Ishikawa (cell line): ENCODE measurements at regions not wholly inside any gene's neighbourhood (a gene's known extent, or its start where the extent isn't known, plus 50 kb on each side); places are given as distances from the start of the nearest gene placed in this dataset.

Source experiments
- CEBPB ChIP-seq: IDR thresholded peaks from 2 replicates; pipeline ENCODE4 v1.6.1; 2012
- CREB1 ChIP-seq: IDR thresholded peaks from 2 replicates; pipeline ENCODE4 v1.6.1; 2012; ENCODE audit warnings: low read depth
- EGR1 ChIP-seq: IDR thresholded peaks from 2 replicates; pipeline ENCODE4 v1.6.1; 2012
- EP300 ChIP-seq: IDR thresholded peaks from 2 replicates; pipeline ENCODE4 v1.6.1; 2012; ENCODE audit warnings: borderline replicate concordance
- FOXM1 ChIP-seq: IDR thresholded peaks from 2 replicates; pipeline ENCODE4 v1.6.1; 2012; ENCODE audit warnings: low read depth, borderline replicate concordance
- NFIC ChIP-seq: IDR thresholded peaks from 2 replicates; pipeline ENCODE4 v1.6.1; 2012
- RAD21 ChIP-seq: IDR thresholded peaks from 2 replicates; pipeline ENCODE4 v1.6.1; 2012; ENCODE audit warnings: low read depth
- TAF1 ChIP-seq: IDR thresholded peaks from 2 replicates; pipeline ENCODE4 v1.6.1; 2012; ENCODE audit warnings: low read depth, mild to moderate bottlenecking
- TCF12 ChIP-seq: IDR thresholded peaks from 2 replicates; pipeline ENCODE4 v1.6.1; 2012; ENCODE audit warnings: low read depth
- TEAD4 ChIP-seq: IDR thresholded peaks from 2 replicates; pipeline ENCODE4 v1.6.1; 2012
- YY1 ChIP-seq: IDR thresholded peaks from 2 replicates; pipeline ENCODE4 v1.6.1; 2012; ENCODE audit warnings: low read depth
- ZBTB7A ChIP-seq: IDR thresholded peaks from 2 replicates; pipeline ENCODE4 v1.6.1; 2012; ENCODE audit warnings: low read depth
- TF ChIP-seq, protein P1 (sequence below): IDR thresholded peaks from 2 replicates; pipeline ENCODE4 v1.6.1; 2012
- TF ChIP-seq, protein P2 (sequence below): IDR thresholded peaks from 2 replicates; pipeline ENCODE4 v1.6.1; 2012
- TF ChIP-seq, protein P3 (sequence below): IDR thresholded peaks from 2 replicates; pipeline ENCODE4 v1.6.1; 2012; ENCODE audit warnings: low read depth, mild to moderate bottlenecking

DNA sequence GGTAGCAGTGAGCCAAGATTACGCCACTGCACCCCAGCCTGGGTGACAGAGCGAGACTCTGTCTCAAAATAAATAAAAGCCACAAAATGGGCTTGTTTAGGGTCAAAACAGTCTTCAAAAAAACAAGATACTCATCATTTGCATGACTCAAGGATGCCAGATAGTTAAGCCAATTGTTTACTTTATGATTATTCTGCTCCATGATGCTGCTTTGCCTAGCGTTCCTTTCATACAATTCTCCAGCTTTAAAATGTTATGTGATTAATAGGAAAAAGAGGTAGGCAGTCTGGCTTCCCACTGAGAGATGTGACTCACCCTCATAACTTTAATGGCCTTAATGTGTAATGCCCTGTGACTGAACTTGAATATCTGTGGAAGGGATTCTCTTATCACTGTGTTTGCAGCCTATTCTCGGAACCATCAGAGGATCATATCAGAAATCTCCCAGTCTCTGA lies 364.6 kb upstream of the TRPC7 start:
- TF ChIP-seq, protein P1, sequence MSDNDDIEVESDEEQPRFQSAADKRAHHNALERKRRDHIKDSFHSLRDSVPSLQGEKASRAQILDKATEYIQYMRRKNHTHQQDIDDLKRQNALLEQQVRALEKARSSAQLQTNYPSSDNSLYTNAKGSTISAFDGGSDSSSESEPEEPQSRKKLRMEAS, result no peak
- no peak for TF ChIP-seq TAF1
- no peak for TF ChIP-seq FOXM1
- TF ChIP-seq, protein P2, sequence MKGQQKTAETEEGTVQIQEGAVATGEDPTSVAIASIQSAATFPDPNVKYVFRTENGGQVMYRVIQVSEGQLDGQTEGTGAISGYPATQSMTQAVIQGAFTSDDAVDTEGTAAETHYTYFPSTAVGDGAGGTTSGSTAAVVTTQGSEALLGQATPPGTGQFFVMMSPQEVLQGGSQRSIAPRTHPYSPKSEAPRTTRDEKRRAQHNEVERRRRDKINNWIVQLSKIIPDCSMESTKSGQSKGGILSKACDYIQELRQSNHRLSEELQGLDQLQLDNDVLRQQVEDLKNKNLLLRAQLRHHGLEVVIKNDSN, result no peak
- TF ChIP-seq, protein P3, sequence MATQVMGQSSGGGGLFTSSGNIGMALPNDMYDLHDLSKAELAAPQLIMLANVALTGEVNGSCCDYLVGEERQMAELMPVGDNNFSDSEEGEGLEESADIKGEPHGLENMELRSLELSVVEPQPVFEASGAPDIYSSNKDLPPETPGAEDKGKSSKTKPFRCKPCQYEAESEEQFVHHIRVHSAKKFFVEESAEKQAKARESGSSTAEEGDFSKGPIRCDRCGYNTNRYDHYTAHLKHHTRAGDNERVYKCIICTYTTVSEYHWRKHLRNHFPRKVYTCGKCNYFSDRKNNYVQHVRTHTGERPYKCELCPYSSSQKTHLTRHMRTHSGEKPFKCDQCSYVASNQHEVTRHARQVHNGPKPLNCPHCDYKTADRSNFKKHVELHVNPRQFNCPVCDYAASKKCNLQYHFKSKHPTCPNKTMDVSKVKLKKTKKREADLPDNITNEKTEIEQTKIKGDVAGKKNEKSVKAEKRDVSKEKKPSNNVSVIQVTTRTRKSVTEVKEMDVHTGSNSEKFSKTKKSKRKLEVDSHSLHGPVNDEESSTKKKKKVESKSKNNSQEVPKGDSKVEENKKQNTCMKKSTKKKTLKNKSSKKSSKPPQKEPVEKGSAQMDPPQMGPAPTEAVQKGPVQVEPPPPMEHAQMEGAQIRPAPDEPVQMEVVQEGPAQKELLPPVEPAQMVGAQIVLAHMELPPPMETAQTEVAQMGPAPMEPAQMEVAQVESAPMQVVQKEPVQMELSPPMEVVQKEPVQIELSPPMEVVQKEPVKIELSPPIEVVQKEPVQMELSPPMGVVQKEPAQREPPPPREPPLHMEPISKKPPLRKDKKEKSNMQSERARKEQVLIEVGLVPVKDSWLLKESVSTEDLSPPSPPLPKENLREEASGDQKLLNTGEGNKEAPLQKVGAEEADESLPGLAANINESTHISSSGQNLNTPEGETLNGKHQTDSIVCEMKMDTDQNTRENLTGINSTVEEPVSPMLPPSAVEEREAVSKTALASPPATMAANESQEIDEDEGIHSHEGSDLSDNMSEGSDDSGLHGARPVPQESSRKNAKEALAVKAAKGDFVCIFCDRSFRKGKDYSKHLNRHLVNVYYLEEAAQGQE, result no peak
- TF ChIP-seq RAD21, result no peak
- no peak for TF ChIP-seq CREB1
- no peak for TF ChIP-seq TCF12
- TF ChIP-seq YY1, result no peak
- no peak for TF ChIP-seq ZBTB7A

DNA sequence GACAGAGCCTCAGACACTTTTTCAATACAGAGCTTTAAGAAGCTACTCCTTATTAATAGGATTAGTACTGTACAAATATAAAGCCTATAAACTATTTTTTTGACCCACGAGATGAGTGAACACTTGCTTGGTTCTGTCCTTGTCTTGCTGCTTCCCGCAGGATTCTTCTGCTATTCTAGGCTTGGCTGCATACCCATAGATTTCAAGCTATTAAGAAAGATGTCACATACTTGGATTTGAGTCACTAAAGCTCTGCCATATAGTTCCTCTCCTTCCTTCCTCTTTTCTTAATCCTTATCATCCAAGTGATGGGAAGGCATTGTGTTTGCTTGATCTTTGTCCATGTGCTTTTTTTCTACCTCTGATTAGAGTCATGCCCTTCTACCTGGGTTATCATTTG lies 361.2 kb upstream of the TRPC7 start:
- TF ChIP-seq CEBPB (no peak), TAF1 (no peak), TCF12 (no peak), EGR1 (no peak), EP300 (no peak), FOXM1 (no peak), RAD21 (no peak), ZBTB7A (no peak), YY1 (no peak), TEAD4 (no peak), NFIC (no peak), CREB1 (no peak)
- TF ChIP-seq, protein P3, result no peak
- TF ChIP-seq, protein P2, result no peak
- TF ChIP-seq, protein P1, result no peak

DNA sequence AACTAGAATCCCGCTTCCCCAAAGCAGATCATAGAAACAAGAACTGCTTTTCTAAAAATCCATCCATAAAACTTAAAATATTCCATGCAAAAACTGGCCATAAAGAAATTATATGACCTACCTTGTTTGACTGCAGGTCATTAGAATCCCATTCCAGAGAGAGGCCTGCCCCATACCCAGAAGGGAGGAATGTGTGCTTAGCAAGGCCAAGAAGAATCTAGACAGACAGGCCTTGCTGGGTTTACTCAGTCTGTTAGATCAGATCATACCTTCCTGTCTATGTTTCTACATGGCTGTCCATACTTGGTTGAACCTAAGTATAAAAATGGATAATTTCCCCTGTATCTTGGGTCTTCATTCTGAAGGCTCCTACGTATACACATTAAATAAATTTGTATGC lies 358.8 kb upstream of the TRPC7 start:
- TF ChIP-seq CREB1 (no peak), EGR1 (no peak), RAD21 (no peak), TEAD4 (no peak), EP300 (no peak), YY1 (no peak), ZBTB7A (no peak), TAF1 (no peak), NFIC (no peak), CEBPB (no peak), TCF12 (no peak), FOXM1 (no peak)
- TF ChIP-seq, protein P1, result no peak
- TF ChIP-seq, protein P3, result no peak
- TF ChIP-seq, protein P2, result no peak

DNA sequence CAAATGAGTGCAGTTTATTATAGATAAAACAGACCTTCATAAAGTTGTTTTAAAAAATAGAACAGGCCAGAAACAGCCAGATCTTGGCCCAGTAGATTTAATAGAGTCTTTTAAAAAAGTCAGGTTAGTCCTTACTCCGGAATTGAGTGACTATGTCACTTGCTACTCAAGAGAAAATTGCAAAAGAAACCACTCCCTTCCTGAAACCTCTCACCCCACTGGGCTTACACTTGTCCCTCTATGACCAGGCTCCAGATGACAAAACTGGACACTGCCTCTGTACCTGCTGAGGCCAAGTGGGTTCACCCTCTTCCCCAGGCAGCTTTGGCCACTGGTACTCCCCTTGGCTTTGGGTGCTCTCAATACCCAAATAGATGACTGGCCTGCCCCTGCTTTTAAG lies 357.2 kb upstream of the TRPC7 start:
- TF ChIP-seq EP300 (no peak), CREB1 (no peak), FOXM1 (no peak), CEBPB (no peak), YY1 (no peak), EGR1 (no peak), TCF12 (no peak), RAD21 (no peak), TAF1 (no peak), NFIC (no peak), ZBTB7A (no peak), TEAD4 (no peak)
- TF ChIP-seq, protein P3, result no peak
- TF ChIP-seq, protein P1, result no peak
- TF ChIP-seq, protein P2, result no peak
